Neural cell (in vitro differentiated cells): ENCODE measurements at regions not wholly inside any gene's neighbourhood (a gene's known extent, or its start where the extent isn't known, plus 50 kb on each side); places are given as distances from the start of the nearest gene placed in this dataset.

ENCODE experiments used
- H2AFZ ChIP-seq: fragments of 200-600, 300-800 bp; sonication (generic), shearing (Covaris generic); 2 replicates; pipeline ENCODE4 v1.6.0; 2014; ENCODE audit warnings: low read depth, mild to moderate bottlenecking, antibody characterized with exemption, low read length, moderate library complexity
- H3F3A ChIP-seq: fragments of 200-600 bp; shearing (Covaris generic); 2 replicates; pipeline ENCODE4 v1.6.1; 2016; ENCODE audit warnings: mild to moderate bottlenecking, moderate library complexity, mixed read lengths, antibody characterized with exemption, low read length; ENCODE audit not compliant: insufficient read depth, poor library complexity, severe bottlenecking
- H3K27ac ChIP-seq: fragments of 200-600, 300-800 bp; sonication (generic), shearing (Covaris generic); 2 replicates; pipeline ENCODE4 v1.5.1; 2014; ENCODE audit warnings: mild to moderate bottlenecking, low read length, moderate library complexity
- H3K27me3 ChIP-seq: fragments of 300-800, 200-600 bp; sonication (generic), shearing (Covaris generic); 2 replicates; pipeline ENCODE4 v1.6.0; 2014; ENCODE audit warnings: mild to moderate bottlenecking, low read depth, low read length, moderate library complexity; ENCODE audit not compliant: insufficient read depth
- H3K36me3 ChIP-seq: fragments of 300-800, 200-600 bp; sonication (generic), shearing (Covaris generic); 2 replicates; pipeline ENCODE4 v1.5.1; 2014; ENCODE audit warnings: mild to moderate bottlenecking, antibody characterized with exemption, low read length, moderate library complexity; ENCODE audit not compliant: insufficient read depth
- H3K4me2 ChIP-seq: fragments of 300-800, 200-600 bp; sonication (generic), shearing (Covaris generic); 2 replicates; pipeline ENCODE4 v1.6.0; 2014; ENCODE audit warnings: mild to moderate bottlenecking, low read length
- H3K4me3 ChIP-seq: fragments of 300-800, 200-600 bp; sonication (generic), shearing (Covaris generic); 2 replicates; pipeline ENCODE4 v1.5.1; 2014; ENCODE audit warnings: mild to moderate bottlenecking, low read length, moderate library complexity
- H3K79me2 ChIP-seq: fragments of 200-600 bp; shearing (Covaris generic); replicated peaks from 2 replicates; pipeline ENCODE4 v1.6.0; 2014; ENCODE audit warnings: mild to moderate bottlenecking, low read length, moderate library complexity; ENCODE audit not compliant: insufficient read depth
- H3K9ac ChIP-seq: fragments of 300-800, 200-600 bp; sonication (generic), shearing (Covaris generic); 2 replicates; pipeline ENCODE4 v1.6.1; 2016; ENCODE audit warnings: mild to moderate bottlenecking, low read length, mixed read lengths
- H3K9me2 ChIP-seq: fragments of 200-600 bp; shearing (Covaris generic); 2 replicates; pipeline ENCODE4 v1.6.1; 2016; ENCODE audit warnings: mild to moderate bottlenecking, low read length, mixed read lengths; ENCODE audit not compliant: insufficient read depth
- H3K9me3 ChIP-seq: fragments of 200-600, 300-800 bp; sonication (generic), shearing (Covaris generic); 2 replicates; pipeline ENCODE4 v1.6.1; 2016; ENCODE audit warnings: mild to moderate bottlenecking, mixed run types, low read length, moderate library complexity, mixed read lengths
- H4K20me1 ChIP-seq: fragments of 200-600 bp; shearing (Covaris generic); 2 replicates; pipeline ENCODE4 v1.6.1; 2016; ENCODE audit warnings: mild to moderate bottlenecking, mixed run types; ENCODE audit not compliant: insufficient read depth
- CTCF ChIP-seq: fragments of 450-650 bp; IDR thresholded peaks from 2 replicates; pipeline ENCODE4 v1.5.1; 2014; ENCODE audit warnings: antibody characterized with exemption, mild to moderate bottlenecking, moderate library complexity; ENCODE audit not compliant: poor library complexity, severe bottlenecking
- EP300 ChIP-seq: fragments of 450-650 bp; conservative IDR thresholded peaks from 2 replicates; pipeline ENCODE4 v1.6.1; 2014; ENCODE audit warnings: antibody characterized with exemption, mild to moderate bottlenecking, moderate library complexity; ENCODE audit not compliant: poor library complexity, severe bottlenecking
- EZH2 ChIP-seq: fragments of 200-600, 300-800 bp; shearing (Covaris generic), sonication (generic); IDR thresholded peaks from 2 replicates; pipeline ENCODE4 v1.6.1; 2014; ENCODE audit warnings: antibody characterized with exemption, low read length, borderline replicate concordance, mild to moderate bottlenecking; ENCODE audit not compliant: insufficient read depth, poor library complexity, severe bottlenecking
- MXI1 ChIP-seq: fragments of 450-650 bp; conservative IDR thresholded peaks from 2 replicates; pipeline ENCODE4 v1.6.1; 2014; ENCODE audit warnings: antibody characterized with exemption, mild to moderate bottlenecking; ENCODE audit not compliant: poor library complexity, severe bottlenecking
- POLR2AphosphoS5 ChIP-seq: IDR thresholded peaks from 2 replicates; pipeline ENCODE4 v1.6.1; 2012
- RAD21 ChIP-seq: fragments of 450-650 bp; conservative IDR thresholded peaks from 2 replicates; pipeline ENCODE4 v1.6.1; 2014; ENCODE audit warnings: antibody characterized with exemption, mild to moderate bottlenecking, moderate library complexity
- REST ChIP-seq: IDR thresholded peaks from 2 replicates; pipeline ENCODE4 v1.6.1; 2012; ENCODE audit warnings: borderline replicate concordance
- SMC3 ChIP-seq: fragments of 450-650 bp; conservative IDR thresholded peaks from 2 replicates; pipeline ENCODE4 v1.6.1; 2014; ENCODE audit warnings: antibody characterized with exemption, mild to moderate bottlenecking, moderate library complexity; ENCODE audit not compliant: poor library complexity
- TAF1 ChIP-seq: IDR thresholded peaks from 2 replicates; pipeline ENCODE4 v1.6.1; 2012; ENCODE audit warnings: low read depth

GRCh38 chr2:211085056-211085680, 528.8 kb downstream of the CPS1 start:
- no peaks in the 10 kb centered on the region for H3K79me2 ChIP-seq
- H3K4me3 ChIP-seq = no peak overlapping the region
- no peaks in the 10 kb centered on the region for H3K36me3 ChIP-seq
- no peak overlapping the region for H2AFZ ChIP-seq
- no peaks in the 10 kb centered on the region for H3K9me3 ChIP-seq
- no peak overlapping the region for H3K9ac ChIP-seq
- H4K20me1 ChIP-seq = no peaks in the 10 kb centered on the region
- TF ChIP-seq RAD21 (peak; percentile 72), CTCF (peak; percentile 74), SMC3 (peak; percentile 75), EP300 (no peak)
- no peaks in the 10 kb centered on the region for H3K9me2 ChIP-seq
- no peak overlapping the region for H3K27ac ChIP-seq
- no peak overlapping the region for H3K4me2 ChIP-seq
- H3F3A ChIP-seq = no peaks in the 10 kb centered on the region
- no peaks in the 10 kb centered on the region for H3K27me3 ChIP-seq

GRCh38 chr2:211086049-211086448, 529.6 kb downstream of the CPS1 start:
- H3K27me3 ChIP-seq = no peaks in the 10 kb centered on the region
- no peak overlapping the region for H3K4me2 ChIP-seq
- TF ChIP-seq MXI1 (no peak), CTCF (no peak), REST (no peak), POLR2AphosphoS5 (no peak), RAD21 (no peak), EP300 (no peak), TAF1 (no peak), EZH2 (no peak), SMC3 (no peak)
- H2AFZ ChIP-seq = no peak overlapping the region
- H3K36me3 ChIP-seq = no peaks in the 10 kb centered on the region
- no peaks in the 10 kb centered on the region for H3K9me2 ChIP-seq
- H3K79me2 ChIP-seq = no peaks in the 10 kb centered on the region
- H3K9me3 ChIP-seq = no peaks in the 10 kb centered on the region
- H3K4me3 ChIP-seq = no peak overlapping the region
- no peak overlapping the region for H3K27ac ChIP-seq
- H4K20me1 ChIP-seq = no peaks in the 10 kb centered on the region
- H3K9ac ChIP-seq = no peak overlapping the region
- H3F3A ChIP-seq = no peaks in the 10 kb centered on the region
